Liver (tissue), 8 donors: ENCODE measurements at regions not wholly inside any gene's neighbourhood (a gene's known extent, or its start where the extent isn't known, plus 50 kb on each side); places are given as distances from the start of the nearest gene placed in this dataset.

Experiments used
- DNase-seq: peaks from one replicate; pipeline ENCODE4 v3.0.0-alpha.2; 2017; ENCODE audit warnings: low spot score
- H3K27ac ChIP-seq, 2 donors: one replicate each; pipeline ENCODE4 v1.7.0; 2013; ENCODE audit warnings: inconsistent platforms in 2 of 2, low read length in 2 of 2, control low read depth in 1 of 2, low read depth in 1 of 2, mild to moderate bottlenecking in 1 of 2
- H3K27me3 ChIP-seq, 4 donors: one replicate each; pipeline versions ENCODE4 v1.6.1 to v1.7.0; 2013; ENCODE audit warnings: low read length in 3 of 4, inconsistent platforms in 1 of 4, mild to moderate bottlenecking in 1 of 4, moderate library complexity in 1 of 4; ENCODE audit not compliant: control insufficient read depth in 4 of 4, insufficient read depth in 4 of 4
- H3K36me3 ChIP-seq, 4 donors: one replicate each; pipeline versions ENCODE4 v1.6.1 to v1.7.0; 2013; ENCODE audit warnings: low read length in 3 of 4, mild to moderate bottlenecking in 3 of 4, low read depth in 1 of 4, moderate library complexity in 1 of 4; ENCODE audit not compliant: control insufficient read depth in 4 of 4, insufficient read depth in 3 of 4
- H3K4me1 ChIP-seq, 4 donors: one replicate each; pipeline versions ENCODE4 v1.6.1 to v1.7.0; 2013; ENCODE audit warnings: low read length in 3 of 4, mild to moderate bottlenecking in 3 of 4, moderate library complexity in 1 of 4; ENCODE audit not compliant: control insufficient read depth in 4 of 4, insufficient read depth in 4 of 4
- H3K4me3 ChIP-seq, 3 donors: one replicate each; pipeline versions ENCODE4 v1.6.1 to v1.7.0; 2013; ENCODE audit warnings: low read length in 3 of 3, control low read depth in 1 of 3, low read depth in 1 of 3, mild to moderate bottlenecking in 1 of 3
- H3K9ac ChIP-seq, 2 donors: one replicate each; pipeline ENCODE4 v1.7.0; 2013; ENCODE audit warnings: low read length in 2 of 2, mild to moderate bottlenecking in 2 of 2, moderate library complexity in 2 of 2, control low read depth in 1 of 2, low read depth in 1 of 2
- H3K9me3 ChIP-seq, 4 donors: one replicate each; pipeline versions ENCODE4 v1.6.1 to v1.7.0; 2013; ENCODE audit warnings: low read length in 3 of 4; ENCODE audit not compliant: control insufficient read depth in 4 of 4
- ATF3 ChIP-seq: IDR thresholded peaks from 2 replicates; pipeline ENCODE4 v1.6.1; 2016; ENCODE audit warnings: antibody characterized with exemption
- CTCF ChIP-seq: fragments of 150-350 bp; IDR thresholded peaks from 2 replicates; pipeline ENCODE4 v1.5.1; 2017; ENCODE audit warnings: improper control_type of control experiment, low read depth, low read length; ENCODE audit not compliant: missing input control
- EGR1 ChIP-seq, 2 donors: IDR thresholded peaks; 2 replicates each; pipeline ENCODE4 v1.6.1; 2016 to 2018; ENCODE audit warnings: antibody characterized with exemption in 2 of 2, low read depth in 2 of 2
- FOXA1 ChIP-seq: IDR thresholded peaks from 2 replicates; pipeline ENCODE4 v1.6.1; 2016; ENCODE audit warnings: antibody characterized with exemption
- FOXA2 ChIP-seq: IDR thresholded peaks from 2 replicates; pipeline ENCODE4 v1.6.1; 2016; ENCODE audit warnings: antibody characterized with exemption
- GABPA ChIP-seq, 2 donors: IDR thresholded peaks in 1 of 2; conservative IDR thresholded peaks in 1 of 2; 2 replicates each; pipeline ENCODE4 v1.6.1; 2016; ENCODE audit warnings: antibody characterized with exemption in 2 of 2, mild to moderate bottlenecking in 1 of 2, moderate library complexity in 1 of 2
- HNF4A ChIP-seq, 2 donors: conservative IDR thresholded peaks; 2 replicates each; pipeline ENCODE4 v1.6.1; 2016; ENCODE audit warnings: antibody characterized with exemption in 2 of 2, mild to moderate bottlenecking in 2 of 2
- HNF4G ChIP-seq: IDR thresholded peaks from 2 replicates; pipeline ENCODE4 v1.6.1; 2016; ENCODE audit warnings: antibody characterized with exemption
- JUND ChIP-seq, 2 donors: IDR thresholded peaks; 2 replicates each; pipeline ENCODE4 v1.6.1; 2016; ENCODE audit warnings: antibody characterized with exemption in 2 of 2
- NR2F2 ChIP-seq: IDR thresholded peaks from 2 replicates; pipeline ENCODE4 v1.6.1; 2016; ENCODE audit warnings: antibody characterized with exemption
- REST ChIP-seq: IDR thresholded peaks from 2 replicates; pipeline ENCODE4 v1.6.1; 2016; ENCODE audit warnings: antibody characterized with exemption, mild to moderate bottlenecking
- RXRA ChIP-seq, 2 donors: IDR thresholded peaks; 2 replicates each; pipeline ENCODE4 v1.6.1; 2017 to 2018; ENCODE audit warnings: antibody characterized with exemption in 2 of 2, mild to moderate bottlenecking in 1 of 2
- SP1 ChIP-seq: IDR thresholded peaks from 2 replicates; pipeline ENCODE4 v1.6.1; 2018; ENCODE audit warnings: antibody characterized with exemption, mild to moderate bottlenecking
- TAF1 ChIP-seq: conservative IDR thresholded peaks from 2 replicates; pipeline ENCODE4 v1.6.1; 2016; ENCODE audit warnings: antibody characterized with exemption, mild to moderate bottlenecking
- YY1 ChIP-seq: IDR thresholded peaks from 2 replicates; pipeline ENCODE4 v1.6.1; 2016; ENCODE audit warnings: antibody characterized with exemption, mild to moderate bottlenecking
- ZBTB33 ChIP-seq: IDR thresholded peaks from 2 replicates; pipeline ENCODE4 v1.6.1; 2016; ENCODE audit warnings: antibody characterized with exemption
- WGBS: extraction: QIAGEN DNeasy Blood & Tissue Kit; methylation state at CpG from one replicate; pipeline ENCODE4 v1.1.7; 2013; 5-methylcytosine and 5-hydroxymethylcytosine counted together
- TF ChIP-seq, protein P1 (sequence below): IDR thresholded peaks from 2 replicates; pipeline ENCODE4 v1.6.1; 2016; ENCODE audit warnings: antibody characterized with exemption
- donor health status: healthy.
- donor health status: healthy.
- donor health status: healthy.
- donor health status: healthy.
- donor health status: healthy.

DNA sequence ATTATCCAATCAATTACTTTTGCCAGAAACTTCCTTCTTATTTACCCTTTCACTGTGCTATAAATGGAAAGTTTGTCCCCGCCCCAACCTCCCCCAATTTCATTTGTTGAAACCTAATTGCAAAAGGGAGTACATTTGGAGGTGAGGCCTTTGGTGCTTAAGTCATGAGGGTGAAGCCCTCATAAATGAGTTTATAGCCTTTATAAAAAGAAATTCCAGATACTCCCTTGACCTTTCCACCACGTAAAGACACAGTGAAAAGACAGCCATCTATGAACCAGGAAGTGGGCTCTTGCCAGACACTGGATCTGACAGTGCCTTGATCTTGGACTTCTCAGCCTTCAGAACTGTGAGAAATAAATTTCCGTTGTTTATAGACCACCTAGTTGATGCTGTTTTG, 82.3 kb downstream of the NUDT12 start:
- Histone ChIP-seq H3K27ac (no peak overlapping the region), H3K9ac (no peak overlapping the region), H3K4me1 (no peaks in the 10 kb centered on the region), H3K27me3 (peaks cover 0 to 4% (median 0%) of the 10 kb centered on the region in 4 donors), H3K9me3 (no peaks in the 10 kb centered on the region), H3K4me3 (no peak overlapping the region), H3K36me3 (no peaks in the 10 kb centered on the region)
- WGBS: 76% methylated on average over 3 of the region's 3 CpGs
- DNase-seq: no peak
- TF ChIP-seq JUND (IDR thresholded peaks at IDR 0.05): no peak
- TF ChIP-seq FOXA1: no peak
- TF ChIP-seq, protein P1, sequence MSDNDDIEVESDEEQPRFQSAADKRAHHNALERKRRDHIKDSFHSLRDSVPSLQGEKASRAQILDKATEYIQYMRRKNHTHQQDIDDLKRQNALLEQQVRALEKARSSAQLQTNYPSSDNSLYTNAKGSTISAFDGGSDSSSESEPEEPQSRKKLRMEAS: no peak
- no peak for TF ChIP-seq RXRA (IDR thresholded peaks at IDR 0.05)
- no peak for TF ChIP-seq CTCF
- no peak for TF ChIP-seq HNF4G
- no peak for TF ChIP-seq FOXA2
- TF ChIP-seq ATF3: no peak
- TF ChIP-seq TAF1: no peak
- no peak for TF ChIP-seq YY1
- TF ChIP-seq GABPA (IDR thresholded peaks at IDR 0.05 in 1 of 2, conservative IDR thresholded peaks at IDR 0.05 in 1 of 2): no peak
- TF ChIP-seq NR2F2: no peak

- Histone ChIP-seq H3K4me1 (no peaks in the 10 kb centered on the region), H3K36me3 (no peaks in the 10 kb centered on the region), H3K4me3 (no peak overlapping the region), H3K9ac (no peak overlapping the region), H3K27me3 (peaks cover 0 to 4% (median 0%) of the 10 kb centered on the region in 4 donors), H3K9me3 (no peaks in the 10 kb centered on the region), H3K27ac (no peak overlapping the region)
- TF ChIP-seq HNF4A (conservative IDR thresholded peaks at IDR 0.05) (no peak), GABPA (IDR thresholded peaks at IDR 0.05 in 1 of 2, conservative IDR thresholded peaks at IDR 0.05 in 1 of 2) (no peak)
- WGBS: 80% methylated on average over 1 of the region's 1 CpG
- no peak for DNase-seq
Observed at GRCh38 chr5:103477678-103478077, 84.9 kb downstream of the NUDT12 start.

GRCh38 chr5:103476811-103477210, 85.8 kb downstream of the NUDT12 start:
- no peak for TF ChIP-seq ATF3
- no peak for TF ChIP-seq SP1
- no peak for TF ChIP-seq ZBTB33
- TF ChIP-seq NR2F2: no peak
- no peak for TF ChIP-seq JUND (IDR thresholded peaks at IDR 0.05)
- TF ChIP-seq FOXA2: no peak
- no peak for TF ChIP-seq EGR1 (IDR thresholded peaks at IDR 0.05; ENCODE audit: low read depth in 2 of 2)
- TF ChIP-seq HNF4A (conservative IDR thresholded peaks at IDR 0.05): no peak
- TF ChIP-seq RXRA (IDR thresholded peaks at IDR 0.05): no peak
- no peak for TF ChIP-seq CTCF
- TF ChIP-seq FOXA1: no peak
- no peak for TF ChIP-seq HNF4G
- no peak for TF ChIP-seq TAF1
- TF ChIP-seq REST: no peak
- no peak for TF ChIP-seq YY1
- Histone ChIP-seq H3K4me1 (no peaks in the 10 kb centered on the region), H3K9ac (no peak overlapping the region), H3K4me3 (no peak overlapping the region), H3K27ac (no peak overlapping the region), H3K36me3 (no peaks in the 10 kb centered on the region), H3K27me3 (peaks cover 0 to 4% (median 0%) of the 10 kb centered on the region in 4 donors), H3K9me3 (no peaks in the 10 kb centered on the region)
- 84% methylated on average over 5 of the region's 5 CpGs for WGBS
- no peak for DNase-seq
